H1 (cell line): ENCODE measurements at regions not wholly inside any gene's neighbourhood (a gene's known extent, or its start where the extent isn't known, plus 50 kb on each side); places are given as distances from the start of the nearest gene placed in this dataset.

Experiments used
- CTCF ChIA-PET: fragments of 300-600 bp; sonication (Branson Sonifier 250); formaldehyde crosslinking; loops from one replicate; lab custom pipeline; 2021; ENCODE audit not compliant: partially characterized antibody; lab: Charles Lee
- POLR2A ChIA-PET: fragments of 300-600 bp; sonication (Branson Sonifier 250); formaldehyde crosslinking; loops from one replicate; lab custom pipeline; 2021; ENCODE audit warnings: inconsistent platforms; ENCODE audit not compliant: partially characterized antibody; lab: Charles Lee
- DNase-seq, 2 experiments: peaks; one replicate each; pipeline versions ENCODE4 v3.0.0 to v3.0.0-alpha.2; 2010 to 2022; ENCODE audit warnings: low spot score in 2 of 2, low read depth in 1 of 2, mixed read lengths in 1 of 2
- FAIRE-seq: peaks from 2 replicates; lab custom pipeline; 2011; peaks lifted over from hg19 to GRCh38; lab: Jason Lieb, UNC
- H2AFZ ChIP-seq: 2 replicates; pipeline ENCODE4 v1.8.1; 2012; ENCODE audit warnings: low read length, inconsistent platforms
- H2AK5ac ChIP-seq: 2 replicates; pipeline ENCODE4 v1.6.1; 2013; ENCODE audit warnings: low read depth, low read length
- H2BK120ac ChIP-seq: replicated peaks from 2 replicates; pipeline ENCODE3; 2013; ENCODE audit warnings: low read depth, low read length, inconsistent platforms
- H2BK12ac ChIP-seq: 2 replicates; pipeline ENCODE4 v1.6.1; 2013; ENCODE audit warnings: low read depth, low read length
- H2BK15ac ChIP-seq: 2 replicates; pipeline ENCODE4 v1.6.1; 2013; ENCODE audit warnings: low read length
- H2BK20ac ChIP-seq: 2 replicates; pipeline ENCODE4 v1.6.1; 2013; ENCODE audit warnings: low read length
- H2BK5ac ChIP-seq: 2 replicates; pipeline ENCODE4 v1.6.1; 2013; ENCODE audit warnings: low read depth, low read length
- H3K14ac ChIP-seq: 2 replicates; pipeline ENCODE4 v1.6.1; 2013; ENCODE audit warnings: inconsistent platforms; ENCODE audit not compliant: insufficient read length
- H3K18ac ChIP-seq: 2 replicates; pipeline ENCODE4 v1.6.1; 2013; ENCODE audit warnings: low read length; ENCODE audit errors: extremely low read depth
- H3K23ac ChIP-seq: 2 replicates; pipeline ENCODE4 v1.6.1; 2013; ENCODE audit warnings: inconsistent platforms; ENCODE audit not compliant: insufficient read length
- H3K23me2 ChIP-seq: 2 replicates; pipeline ENCODE4 v1.6.1; 2013; ENCODE audit warnings: low read depth, low read length
- H3K27ac ChIP-seq: 2 replicates; pipeline ENCODE4 v1.6.1; 2011; ENCODE audit warnings: low read depth, low read length, inconsistent platforms
- H3K27me3 ChIP-seq, 4 experiments: replicated peaks in 1 of 4; 1 replicate in 1 of 4; 2 replicates in 3 of 4; pipeline versions ENCODE4 v1.6.1 to v1.8.1; 2011 to 2013; ENCODE audit warnings: low read length in 3 of 4, mild to moderate bottlenecking in 3 of 4, inconsistent platforms in 2 of 4, mixed read lengths in 2 of 4, moderate library complexity in 1 of 4; ENCODE audit not compliant: control insufficient read depth in 3 of 4, insufficient read depth in 3 of 4; ENCODE audit errors: extremely low read depth in 1 of 4
- H3K36me3 ChIP-seq, 4 experiments: 2 replicates each; pipeline versions ENCODE4 v1.6.1 to v1.8.1; 2011 to 2013; ENCODE audit warnings: mild to moderate bottlenecking in 4 of 4, low read length in 3 of 4, moderate library complexity in 2 of 4, control low read depth in 1 of 4, inconsistent platforms in 1 of 4; ENCODE audit not compliant: insufficient read depth in 4 of 4, control insufficient read depth in 2 of 4
- H3K4ac ChIP-seq: replicated peaks from 2 replicates; pipeline ENCODE3; 2013; ENCODE audit warnings: low read length, low read depth, mixed read lengths, inconsistent platforms; ENCODE audit not compliant: insufficient read length
- H3K4me1 ChIP-seq, 4 experiments: replicated peaks in 1 of 4; 1 replicate in 1 of 4; 2 replicates in 3 of 4; pipeline versions ENCODE4 v1.6.1 to v1.8.1; 2011 to 2013; ENCODE audit warnings: low read length in 3 of 4, inconsistent platforms in 2 of 4, mixed read lengths in 1 of 4; ENCODE audit not compliant: insufficient read depth in 4 of 4, control insufficient read depth in 3 of 4
- H3K4me2 ChIP-seq, 2 experiments: 2 replicates each; pipeline versions ENCODE4 v1.6.1 to v1.8.1; 2011 to 2013; ENCODE audit warnings: low read depth in 2 of 2, low read length in 2 of 2, control low read depth in 1 of 2, inconsistent platforms in 1 of 2, mild to moderate bottlenecking in 1 of 2; ENCODE audit not compliant: insufficient read depth in 1 of 2
- H3K4me3 ChIP-seq, 4 experiments: fragments of 200-600, 300-600 bp in 1 of 4; sonication (generic), shearing (Covaris generic), sonication (Bioruptor Twin) in 1 of 4; 2 replicates each; pipeline versions ENCODE4 v1.5.1 to v1.8.1; 2011 to 2016; ENCODE audit warnings: low read length in 4 of 4, low read depth in 3 of 4, control low read depth in 2 of 4, inconsistent platforms in 2 of 4, mild to moderate bottlenecking in 2 of 4, mixed read lengths in 1 of 4, moderate library complexity in 1 of 4; ENCODE audit not compliant: insufficient read depth in 2 of 4; ENCODE audit errors: extremely low read depth in 1 of 4
- H3K56ac ChIP-seq: replicated peaks from 2 replicates; pipeline ENCODE3; 2013; ENCODE audit warnings: low read depth, mild to moderate bottlenecking, mixed read lengths, low read length, inconsistent platforms; ENCODE audit not compliant: insufficient read length
- H3K79me1 ChIP-seq: 2 replicates; pipeline ENCODE4 v1.6.1; 2013; ENCODE audit warnings: low read depth, low read length, control low read depth
- H3K79me2 ChIP-seq, 2 experiments: 2 replicates each; pipeline versions ENCODE4 v1.6.1 to v1.8.1; 2012 to 2013; ENCODE audit warnings: low read length in 2 of 2, mild to moderate bottlenecking in 2 of 2, inconsistent platforms in 1 of 2; ENCODE audit not compliant: insufficient read depth in 2 of 2, control insufficient read depth in 1 of 2
- H3K9ac ChIP-seq, 4 experiments: replicated peaks in 1 of 4; 1 replicate in 1 of 4; 2 replicates in 3 of 4; pipeline versions ENCODE4 v1.6.1 to v1.8.1; 2011 to 2013; ENCODE audit warnings: low read depth in 3 of 4, low read length in 3 of 4, control low read depth in 2 of 4, mild to moderate bottlenecking in 2 of 4, moderate library complexity in 2 of 4, inconsistent platforms in 1 of 4; ENCODE audit errors: extremely low read depth in 1 of 4
- H3K9me3 ChIP-seq, 2 experiments: 2 replicates each; pipeline versions ENCODE4 v1.6.1 to v1.8.1; 2012 to 2013; ENCODE audit warnings: mild to moderate bottlenecking in 2 of 2, moderate library complexity in 2 of 2, control low read depth in 1 of 2, inconsistent platforms in 1 of 2, low read depth in 1 of 2, low read length in 1 of 2, mixed read lengths in 1 of 2; ENCODE audit not compliant: insufficient read depth in 2 of 2
- H4K20me1 ChIP-seq, 2 experiments: replicated peaks in 1 of 2; 2 replicates each; pipeline versions ENCODE3 to v1.8.1; 2011 to 2013; ENCODE audit warnings: inconsistent platforms in 2 of 2, low read length in 2 of 2, mild to moderate bottlenecking in 1 of 2; ENCODE audit not compliant: insufficient read depth in 2 of 2, control insufficient read depth in 1 of 2
- H4K5ac ChIP-seq: 2 replicates; pipeline ENCODE4 v1.6.1; 2013; ENCODE audit warnings: low read length, low read depth, mixed read lengths, inconsistent platforms; ENCODE audit not compliant: insufficient read length
- H4K8ac ChIP-seq: 2 replicates; pipeline ENCODE4 v1.8.0; 2013; ENCODE audit warnings: mild to moderate bottlenecking, moderate library complexity, low read length, inconsistent platforms; ENCODE audit not compliant: insufficient read depth; ENCODE audit errors: extremely low read depth
- H4K91ac ChIP-seq: replicated peaks from 2 replicates; pipeline ENCODE3; 2013; ENCODE audit warnings: low read length, mixed read lengths, inconsistent platforms; ENCODE audit not compliant: insufficient read length
- KDM1A ChIP-seq: fragments of 200-600, 300-600 bp; sonication (generic); IDR thresholded peaks from 2 replicates; pipeline ENCODE4 v1.7.1; 2016; ENCODE audit warnings: mild to moderate bottlenecking, low read length, borderline replicate concordance
- MAX ChIP-seq: IDR thresholded peaks from 2 replicates; pipeline ENCODE4 v1.6.1; 2012; ENCODE audit warnings: inconsistent platforms
- SP4 ChIP-seq: IDR thresholded peaks from 2 replicates; pipeline ENCODE4 v1.6.1; 2012; ENCODE audit warnings: low read length, inconsistent platforms
- TAF7 ChIP-seq: optimal IDR thresholded peaks from 2 replicates; pipeline ENCODE3; 2011; ENCODE audit warnings: low read depth, mild to moderate bottlenecking, inconsistent platforms, low read length, moderate library complexity, borderline replicate concordance
- WGBS, 2 experiments: shearing (Covaris generic) in 1 of 2; methylation state at CpG; one replicate each; pipeline versions ENCODE4 v1.1.6 to v1.1.7; 2013 to 2015; ENCODE audit warnings: low lambda C conversion rate in 2 of 2, mixed read lengths in 2 of 2, inconsistent platforms in 1 of 2, low coverage in 1 of 2, missing lambda C conversion rate in 1 of 2; ENCODE audit not compliant: insufficient replicate concordance in 2 of 2, insufficient coverage in 1 of 2, insufficient read length in 1 of 2; ENCODE audit errors: extremely low coverage in 1 of 2, missing lambda C conversion rate in 1 of 2; 5-methylcytosine and 5-hydroxymethylcytosine counted together

DNA sequence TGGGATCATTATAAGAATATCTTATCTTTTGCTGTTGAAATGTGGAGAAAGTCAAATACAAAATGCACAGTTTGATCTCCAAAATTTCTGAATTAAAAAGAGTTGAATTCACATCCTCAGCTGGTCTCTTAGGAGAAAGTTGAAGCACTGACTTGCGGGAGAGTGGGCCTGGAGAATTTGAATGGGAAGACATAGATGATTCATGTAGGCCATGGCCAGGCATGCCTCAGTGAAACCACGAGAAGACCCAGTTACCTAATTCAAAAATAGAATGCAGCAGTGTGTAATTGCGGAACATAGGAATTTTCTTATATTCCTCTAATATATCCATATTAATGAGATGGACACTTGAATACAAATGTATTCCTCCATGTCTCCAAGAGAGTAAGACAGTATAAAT lies 53.0 kb upstream of the DTNBP1 start:
- no peak overlapping the region for H3K4ac ChIP-seq
- H3K27me3 ChIP-seq, result no peaks in the 10 kb centered on the region
- H4K20me1 ChIP-seq, result no peaks in the 10 kb centered on the region
- no peak overlapping the region for H4K5ac ChIP-seq
- no peak overlapping the region for H3K18ac ChIP-seq
- H3K9me3 ChIP-seq, result peaks cover 0 to 7% of the 10 kb centered on the region in 2 experiments; a peak in 1 of 4 replicates
- no peak overlapping the region for H3K4me3 ChIP-seq
- POLR2A ChIA-PET, result no interaction called here
- H3K23ac ChIP-seq, result no peak overlapping the region
- CTCF ChIA-PET, result interaction anchor here (1.0 to 2.0 kb wide), 2 partner anchors 13 to 52 kb away, joined by 3 to 4 read pairs; no protein-coding TSS in a partner anchor
- no peak overlapping the region for H3K4me2 ChIP-seq
- H3K79me2 ChIP-seq, result no peaks in the 10 kb centered on the region
- DNase-seq, result no peak
- H2AK5ac ChIP-seq, result no peak overlapping the region
- H4K91ac ChIP-seq, result no peak overlapping the region
- H2BK15ac ChIP-seq, result no peak overlapping the region
- no peaks in the 10 kb centered on the region for H3K79me1 ChIP-seq
- no peak overlapping the region for H3K9ac ChIP-seq
- no peak overlapping the region for H2BK5ac ChIP-seq
- no peaks in the 10 kb centered on the region for H3K36me3 ChIP-seq
- H3K56ac ChIP-seq, result no peak overlapping the region
- WGBS, 2 experiments, result 90% methylated on average over 3 of the region's 3 CpGs; no CpG with 5 or more reads in 1 of the 2 experiments
- H3K27ac ChIP-seq, result no peak overlapping the region
- TF ChIP-seq MAX, result no peak
- TF ChIP-seq SP4, result no peak
- no peak for TF ChIP-seq KDM1A
- no peak for TF ChIP-seq TAF7
- H2BK20ac ChIP-seq, result no peak overlapping the region
- no peaks in the 10 kb centered on the region; a peak in 1 of 7 replicates for H3K4me1 ChIP-seq
- no peak overlapping the region for H3K14ac ChIP-seq
- no peak overlapping the region for H2BK12ac ChIP-seq
- H3K23me2 ChIP-seq, result no peaks in the 10 kb centered on the region
- H4K8ac ChIP-seq, result no peak overlapping the region
- no peak for FAIRE-seq
- no peak overlapping the region for H2BK120ac ChIP-seq
- H2AFZ ChIP-seq, result no peak overlapping the region
